ENCODE measurements at regions not wholly inside any gene's neighbourhood (a gene's known extent, or its start where the extent isn't known, plus 50 kb on each side); places are given as distances from the start of the nearest gene placed in this dataset.

DNA sequence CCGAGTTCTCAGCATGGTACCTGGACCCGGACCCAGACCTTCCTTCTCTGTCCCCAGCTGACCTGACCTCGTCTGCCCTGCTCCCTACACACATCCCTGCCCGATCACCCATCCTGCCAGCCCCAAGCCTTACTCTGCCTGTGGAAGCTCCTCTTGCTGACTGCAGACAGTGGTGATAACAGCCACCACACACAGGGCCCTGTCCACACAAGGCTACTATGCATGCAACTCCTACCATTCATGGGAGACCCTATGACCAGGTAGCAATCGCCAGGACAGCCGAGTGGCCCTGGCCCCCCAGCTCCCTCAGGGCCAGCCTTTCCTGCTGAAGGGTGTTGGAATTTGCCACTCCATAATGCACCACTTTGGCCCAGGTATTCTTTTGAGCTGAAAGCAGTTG lies 233.6 kb downstream of the BRD1 start:
- TF ChIP-seq EZH2phosphoT487 (IDR thresholded peaks at IDR 0.05; ENCODE audit: low read length): no peak
- TF ChIP-seq CTCF (IDR thresholded peaks at IDR 0.05; ENCODE audit: low read length): no peak

All from MM.1S (cell line).